ENCODE measurements at regions not wholly inside any gene's neighbourhood (a gene's known extent, or its start where the extent isn't known, plus 50 kb on each side); places are given as distances from the start of the nearest gene placed in this dataset.

GRCh38 chr3:103609472-103609871, 1174.7 kb downstream of the ZPLD1 start:
- Histone ChIP-seq H3K4me3 (ENCODE audit: insufficient read depth, low read length) (no peak overlapping the region), H3K79me2 (ENCODE audit: insufficient read depth, low read length) (no peaks in the 10 kb centered on the region), H4K20me1 (ENCODE audit: insufficient read depth, low read length) (no peaks in the 10 kb centered on the region), H3K36me3 (ENCODE audit: insufficient read depth, low read length) (no peaks in the 10 kb centered on the region), H3K4me1 (ENCODE audit: insufficient read depth, low read length) (no peaks in the 10 kb centered on the region), H2AFZ (ENCODE audit: low read length) (no peak overlapping the region), H3K9me3 (ENCODE audit: low read depth, low read length) (no peaks in the 10 kb centered on the region), H3K27ac (ENCODE audit: low read depth, low read length) (no peak overlapping the region), H3K4me2 (ENCODE audit: insufficient read depth, low read length) (no peak overlapping the region), H3K27me3 (ENCODE audit: insufficient read depth, low read length) (no peaks in the 10 kb centered on the region)
- DNase-seq (ENCODE audit: insufficient read length, low spot score, missing footprints): no peak
- no peak for TF ChIP-seq CTCF (IDR thresholded peaks at IDR 0.05; ENCODE audit: extremely low read depth, low read depth, low read length)

- no peak overlapping the region for H3K27ac ChIP-seq (ENCODE audit: low read depth, low read length)
- no peak overlapping the region for H2AFZ ChIP-seq (ENCODE audit: low read length)
- no peak for TF ChIP-seq CTCF (IDR thresholded peaks at IDR 0.05; ENCODE audit: extremely low read depth, low read depth, low read length)
- H4K20me1 ChIP-seq (ENCODE audit: insufficient read depth, low read length): no peaks in the 10 kb centered on the region
- H3K4me1 ChIP-seq (ENCODE audit: insufficient read depth, low read length): no peaks in the 10 kb centered on the region
- no peak overlapping the region for H3K4me2 ChIP-seq (ENCODE audit: insufficient read depth, low read length)
- no peaks in the 10 kb centered on the region for H3K27me3 ChIP-seq (ENCODE audit: insufficient read depth, low read length)
- H3K36me3 ChIP-seq (ENCODE audit: insufficient read depth, low read length): no peaks in the 10 kb centered on the region
- no peaks in the 10 kb centered on the region for H3K79me2 ChIP-seq (ENCODE audit: insufficient read depth, low read length)
- no peak for DNase-seq (ENCODE audit: insufficient read length, low spot score, missing footprints)
- no peaks in the 10 kb centered on the region for H3K9me3 ChIP-seq (ENCODE audit: low read depth, low read length)
- no peak overlapping the region for H3K4me3 ChIP-seq (ENCODE audit: insufficient read depth, low read length)
These were observed 1178.8 kb downstream of the ZPLD1 start for GRCh38 chr3:103613397-103614156.

- H3K4me2 ChIP-seq (ENCODE audit: insufficient read depth, low read length): no peak overlapping the region
- no peak for DNase-seq (ENCODE audit: insufficient read length, low spot score, missing footprints)
- H3K27ac ChIP-seq (ENCODE audit: low read depth, low read length): no peak overlapping the region
- no peak for TF ChIP-seq CTCF (IDR thresholded peaks at IDR 0.05; ENCODE audit: extremely low read depth, low read depth, low read length)
- H3K36me3 ChIP-seq (ENCODE audit: insufficient read depth, low read length): no peaks in the 10 kb centered on the region
- H3K9me3 ChIP-seq (ENCODE audit: low read depth, low read length): no peaks in the 10 kb centered on the region
- no peaks in the 10 kb centered on the region for H4K20me1 ChIP-seq (ENCODE audit: insufficient read depth, low read length)
- H2AFZ ChIP-seq (ENCODE audit: low read length): no peak overlapping the region
- no peaks in the 10 kb centered on the region for H3K79me2 ChIP-seq (ENCODE audit: insufficient read depth, low read length)
- H3K27me3 ChIP-seq (ENCODE audit: insufficient read depth, low read length): no peaks in the 10 kb centered on the region
- H3K4me1 ChIP-seq (ENCODE audit: insufficient read depth, low read length): no peaks in the 10 kb centered on the region
- no peak overlapping the region for H3K4me3 ChIP-seq (ENCODE audit: insufficient read depth, low read length)
These were observed 1179.9 kb downstream of the ZPLD1 start for GRCh38 chr3:103614719-103615118.

- DNase-seq (ENCODE audit: insufficient read length, low spot score, missing footprints): no peak
- Histone ChIP-seq H4K20me1 (ENCODE audit: insufficient read depth, low read length) (no peaks in the 10 kb centered on the region), H3K27ac (ENCODE audit: low read depth, low read length) (no peak overlapping the region), H2AFZ (ENCODE audit: low read length) (no peak overlapping the region), H3K4me2 (ENCODE audit: insufficient read depth, low read length) (no peak overlapping the region), H3K36me3 (ENCODE audit: insufficient read depth, low read length) (no peaks in the 10 kb centered on the region), H3K27me3 (ENCODE audit: insufficient read depth, low read length) (no peaks in the 10 kb centered on the region), H3K4me3 (ENCODE audit: insufficient read depth, low read length) (no peak overlapping the region), H3K79me2 (ENCODE audit: insufficient read depth, low read length) (no peaks in the 10 kb centered on the region), H3K4me1 (ENCODE audit: insufficient read depth, low read length) (no peaks in the 10 kb centered on the region), H3K9me3 (ENCODE audit: low read depth, low read length) (no peaks in the 10 kb centered on the region)
- TF ChIP-seq CTCF (IDR thresholded peaks at IDR 0.05; ENCODE audit: extremely low read depth, low read depth, low read length): no peak
These were observed 1183.1 kb downstream of the ZPLD1 start for GRCh38 chr3:103617961-103618360.

Data from osteoblast (primary cell).